Omental fat pad (tissue), 3 donors: ENCODE measurements at regions not wholly inside any gene's neighbourhood (a gene's known extent, or its start where the extent isn't known, plus 50 kb on each side); places are given as distances from the start of the nearest gene placed in this dataset.

Experiments
- ATAC-seq: fragments of 150-250 bp; one replicate; pipeline ENCODE4 v1.9.1; 2016; ENCODE audit warnings: mild to moderate bottlenecking, moderate library complexity; ENCODE audit not compliant: low FRiP score
- DNase-seq: peaks from one replicate; pipeline ENCODE4 v3.0.0-alpha.2; 2019; ENCODE audit warnings: low spot score
- TF ChIP-seq, protein P1 (sequence below), 3 donors: fragments of 450-650 bp; IDR thresholded peaks; one replicate each; pipeline ENCODE4 v1.5.1; 2016 to 2017; ENCODE audit warnings: antibody characterized with exemption in 3 of 3, mild to moderate bottlenecking in 3 of 3, moderate library complexity in 2 of 3

DNA sequence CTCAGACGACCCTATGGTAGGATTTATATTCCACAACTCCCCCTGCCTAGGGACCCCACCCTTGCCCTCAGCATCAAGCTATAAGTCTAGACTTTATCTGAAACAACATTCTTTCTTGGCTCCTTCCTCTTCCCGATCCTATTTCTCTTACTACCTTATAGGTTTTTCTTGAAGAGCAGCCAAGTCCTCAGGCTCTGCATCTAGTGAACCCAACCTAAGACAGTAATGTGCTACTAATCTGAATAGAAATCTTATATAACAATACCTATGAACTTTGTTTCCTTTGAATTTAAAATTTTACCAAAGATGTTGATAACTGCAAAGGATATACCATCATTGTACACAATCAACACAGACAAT is 96.7 kb upstream of the BMP4 start:
- DNase-seq (no peak), ATAC-seq (no peak)
- TF ChIP-seq, protein P1, sequence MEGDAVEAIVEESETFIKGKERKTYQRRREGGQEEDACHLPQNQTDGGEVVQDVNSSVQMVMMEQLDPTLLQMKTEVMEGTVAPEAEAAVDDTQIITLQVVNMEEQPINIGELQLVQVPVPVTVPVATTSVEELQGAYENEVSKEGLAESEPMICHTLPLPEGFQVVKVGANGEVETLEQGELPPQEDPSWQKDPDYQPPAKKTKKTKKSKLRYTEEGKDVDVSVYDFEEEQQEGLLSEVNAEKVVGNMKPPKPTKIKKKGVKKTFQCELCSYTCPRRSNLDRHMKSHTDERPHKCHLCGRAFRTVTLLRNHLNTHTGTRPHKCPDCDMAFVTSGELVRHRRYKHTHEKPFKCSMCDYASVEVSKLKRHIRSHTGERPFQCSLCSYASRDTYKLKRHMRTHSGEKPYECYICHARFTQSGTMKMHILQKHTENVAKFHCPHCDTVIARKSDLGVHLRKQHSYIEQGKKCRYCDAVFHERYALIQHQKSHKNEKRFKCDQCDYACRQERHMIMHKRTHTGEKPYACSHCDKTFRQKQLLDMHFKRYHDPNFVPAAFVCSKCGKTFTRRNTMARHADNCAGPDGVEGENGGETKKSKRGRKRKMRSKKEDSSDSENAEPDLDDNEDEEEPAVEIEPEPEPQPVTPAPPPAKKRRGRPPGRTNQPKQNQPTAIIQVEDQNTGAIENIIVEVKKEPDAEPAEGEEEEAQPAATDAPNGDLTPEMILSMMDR (IDR thresholded peaks at IDR 0.05), result no peak

DNA sequence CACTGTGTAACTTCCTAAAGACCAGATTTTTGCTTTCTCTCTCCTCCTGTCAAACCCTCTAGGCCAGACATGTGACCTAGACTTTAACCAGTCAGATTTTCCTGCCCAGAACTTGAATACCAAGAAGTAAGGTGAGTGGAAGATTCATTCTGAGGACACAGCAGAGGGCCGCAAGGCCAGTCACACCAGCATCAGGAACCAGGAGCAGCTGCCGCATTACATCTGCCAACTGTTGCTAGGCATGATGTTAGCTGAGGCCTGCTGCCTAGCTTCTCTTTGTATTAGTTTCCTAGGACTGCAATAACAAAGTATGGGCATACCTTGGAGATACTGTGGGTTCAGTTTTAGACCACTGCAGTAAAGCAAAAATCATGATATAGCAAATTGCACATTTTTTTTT is 101.9 kb upstream of the BMP4 start:
- TF ChIP-seq, protein P1 (IDR thresholded peaks at IDR 0.05), result no peak
- ATAC-seq (no peak), DNase-seq (no peak)

DNA sequence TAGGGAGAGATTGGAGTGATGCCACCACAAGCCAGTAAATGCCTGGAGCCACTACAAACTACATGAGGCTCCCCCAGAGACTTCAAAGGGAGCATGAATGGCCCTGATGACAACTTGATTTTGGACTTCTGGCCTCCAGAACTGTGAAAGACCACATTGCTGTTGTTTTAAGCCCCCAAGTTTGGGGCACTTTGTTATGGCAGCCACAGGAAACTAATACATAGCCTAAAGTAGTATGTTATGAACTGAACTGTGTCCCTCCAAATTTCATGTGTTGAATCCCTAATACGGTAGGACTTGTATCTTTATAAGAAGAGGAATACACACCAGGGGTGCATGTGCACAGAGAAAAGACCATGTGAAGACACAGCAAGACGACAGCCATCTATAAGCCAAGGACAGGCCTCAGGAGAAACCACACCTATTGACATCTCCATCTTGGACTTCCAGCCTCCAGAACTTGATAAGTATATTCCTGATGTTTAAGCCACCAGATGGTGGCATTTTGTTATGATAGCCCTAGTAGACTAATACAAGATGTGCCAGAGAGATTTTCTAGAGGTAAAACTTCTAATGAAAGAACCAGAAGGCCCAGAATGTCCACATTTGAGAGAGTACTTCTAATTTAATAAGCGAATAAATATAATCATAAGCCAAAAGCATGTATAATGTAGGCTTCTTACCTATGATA is 127.1 kb upstream of the BMP4 start:
- DNase-seq (no peak), ATAC-seq (no peak)
- TF ChIP-seq, protein P1 (IDR thresholded peaks at IDR 0.05), result no peak

DNA sequence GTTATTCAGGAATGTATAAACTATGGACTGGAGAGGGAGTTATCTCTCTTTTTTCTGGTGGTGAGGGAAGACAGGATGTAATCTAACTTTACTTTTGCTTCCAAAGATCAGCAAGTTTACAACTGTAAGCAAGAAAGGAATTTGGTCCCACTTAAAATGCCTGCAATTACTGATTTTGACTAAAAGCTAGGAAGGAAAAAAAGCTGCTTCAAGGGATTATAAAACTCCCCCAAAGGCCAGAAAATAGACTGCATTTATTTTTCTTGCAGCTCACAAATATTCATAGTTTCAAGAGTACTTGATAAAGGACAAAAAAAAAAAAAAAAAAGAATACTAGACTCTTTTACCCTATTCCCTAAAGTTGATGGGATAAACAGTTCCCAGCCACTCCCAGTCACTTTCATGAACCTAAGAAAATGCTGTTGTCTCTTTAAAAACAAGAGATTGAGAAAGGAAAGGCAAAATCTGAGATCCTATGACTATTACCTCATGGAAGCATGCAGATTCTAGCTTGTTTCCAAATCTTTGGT is 128.7 kb upstream of the BMP4 start:
- ATAC-seq, result no peak
- TF ChIP-seq, protein P1 (IDR thresholded peaks at IDR 0.05), result no peak
- DNase-seq, result no peak

DNA sequence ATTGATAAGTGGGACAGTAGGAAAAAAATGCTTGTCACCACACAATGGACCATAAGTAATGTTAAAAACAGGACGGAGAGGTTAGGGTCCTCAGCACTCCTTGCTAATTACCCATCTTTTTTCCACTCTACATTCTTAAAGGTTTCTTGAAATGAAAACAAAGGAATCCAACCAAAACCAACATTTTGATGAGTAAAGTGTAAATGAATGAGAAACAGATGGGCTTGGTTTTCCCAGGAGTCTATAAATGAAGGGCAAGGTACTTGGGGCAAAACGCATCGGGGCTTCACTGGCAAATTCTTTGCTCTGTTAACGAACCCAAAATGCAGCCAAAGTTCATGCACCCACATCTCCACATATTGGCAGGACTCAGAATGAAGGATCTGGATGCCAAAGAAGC is 129.2 kb upstream of the BMP4 start:
- DNase-seq (no peak), ATAC-seq (no peak)
- TF ChIP-seq, protein P1 (IDR thresholded peaks at IDR 0.05), result no peak

DNA sequence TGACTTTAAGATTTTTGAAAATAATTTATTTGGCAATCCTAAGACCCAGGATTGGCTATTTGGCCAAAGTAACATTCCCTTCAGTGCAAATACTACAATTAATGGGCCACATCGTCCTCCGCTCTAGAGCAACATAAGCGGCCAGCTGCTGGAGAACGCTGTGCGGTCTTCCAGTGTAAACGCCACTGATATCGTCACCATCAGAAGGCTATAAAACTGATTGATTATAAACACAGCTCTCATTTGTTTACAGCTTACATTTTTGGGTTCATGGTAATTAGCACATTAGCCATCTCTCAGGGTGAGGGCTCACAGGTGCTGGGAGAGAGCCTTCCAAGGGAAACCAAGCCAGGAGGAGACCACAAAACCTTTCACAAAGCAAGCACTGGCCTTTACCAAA is 130.1 kb upstream of the BMP4 start:
- ATAC-seq, result no peak
- TF ChIP-seq, protein P1 (IDR thresholded peaks at IDR 0.05), result no peak
- DNase-seq, result no peak

DNA sequence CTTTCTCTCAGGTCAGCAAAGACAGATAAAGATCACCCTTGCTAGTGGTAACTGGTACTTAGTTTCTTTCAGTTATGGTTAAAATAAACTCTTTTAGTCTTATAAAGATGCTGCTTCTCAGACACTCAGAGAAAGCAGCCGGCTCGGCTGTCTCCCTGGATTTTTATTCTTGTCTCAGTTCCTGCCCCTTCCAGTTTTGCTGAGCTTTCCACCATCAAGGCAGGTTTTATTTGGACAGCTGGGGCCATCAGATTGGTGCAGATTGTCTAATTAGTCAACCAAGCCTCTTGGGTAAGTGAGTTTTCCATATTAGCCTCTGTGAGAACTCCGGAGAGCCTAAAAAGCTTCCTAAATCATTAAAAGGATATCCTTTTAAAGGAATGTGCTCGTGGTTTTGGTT is 130.8 kb upstream of the BMP4 start:
- TF ChIP-seq, protein P1 (IDR thresholded peaks at IDR 0.05), result no peak
- ATAC-seq, result no peak
- no peak for DNase-seq
